ENCODE measurements at regions not wholly inside any gene's neighbourhood (a gene's known extent, or its start where the extent isn't known, plus 50 kb on each side); places are given as distances from the start of the nearest gene placed in this dataset.
A peak's percentile ranks its signal among the peaks of the same experiment; 100 is the strongest.

GRCh38 chr9:131799177-131799823 lies 59.4 kb upstream of the RAPGEF1 start (continued):
- TF ChIP-seq E2F5 (CRISPR knock-in tag; IDR thresholded peaks at IDR 0.05) (no peak), HMGXB4 (CRISPR knock-in tag; IDR thresholded peaks at IDR 0.05) (no peak), USF2 (CRISPR knock-in tag; IDR thresholded peaks at IDR 0.05) (no peak), FOXP4 (CRISPR knock-in tag; IDR thresholded peaks at IDR 0.05) (peak; percentile 96), ZNF425 (CRISPR knock-in tag; conservative IDR thresholded peaks at IDR 0.05) (no peak), ELF4 (CRISPR knock-in tag; IDR thresholded peaks at IDR 0.05; ENCODE audit: low read depth) (no peak), EMX1 (CRISPR knock-in tag; IDR thresholded peaks at IDR 0.05) (no peak), RORB (CRISPR knock-in tag; IDR thresholded peaks at IDR 0.05) (no peak), NFE2L1 (CRISPR knock-in tag; IDR thresholded peaks at IDR 0.05) (peak; percentile 86), TCF7 (CRISPR knock-in tag; IDR thresholded peaks at IDR 0.05; ENCODE audit: low read depth) (0 out of 2 replicates have a peak, but pooled peaks have one; percentile 48), AR (CRISPR knock-in tag; IDR thresholded peaks at IDR 0.05) (no peak), MLX (CRISPR knock-in tag; IDR thresholded peaks at IDR 0.05) (no peak), ERG (CRISPR knock-in tag; IDR thresholded peaks at IDR 0.05) (no peak), RELA (CRISPR knock-in tag; IDR thresholded peaks at IDR 0.05; ENCODE audit: borderline replicate concordance) (no peak), GTF2I (CRISPR knock-in tag; conservative IDR thresholded peaks at IDR 0.05) (0 out of 2 replicates have a peak, but pooled peaks have one; percentile 8), E2F1 (CRISPR knock-in tag; IDR thresholded peaks at IDR 0.05) (no peak), ZNF232 (CRISPR knock-in tag; IDR thresholded peaks at IDR 0.05) (peak; percentile 94), SOX15 (CRISPR knock-in tag; IDR thresholded peaks at IDR 0.05) (no peak), TEAD1 (CRISPR knock-in tag; IDR thresholded peaks at IDR 0.05) (peak; percentile 90), CBFB (CRISPR knock-in tag; IDR thresholded peaks at IDR 0.05; ENCODE audit: low read depth) (0 out of 2 replicates have a peak, but pooled peaks have one; percentile 44), SMAD4 (CRISPR knock-in tag; IDR thresholded peaks at IDR 0.05) (peak; percentile 89; the same call in 1 of the 2 replicates), CREM (CRISPR knock-in tag; IDR thresholded peaks at IDR 0.05) (no peak), MAX (CRISPR knock-in tag; IDR thresholded peaks at IDR 0.05) (peak; percentile 43; the same call in 1 of the 2 replicates), GRHL2 (CRISPR knock-in tag; IDR thresholded peaks at IDR 0.05; ENCODE audit: insufficient replicate concordance, severe bottlenecking) (no peak), ZNF263 (CRISPR knock-in tag; IDR thresholded peaks at IDR 0.05; ENCODE audit: low read depth) (no peak)

All from WTC11 (cell line).